HG02759 (cell line): ENCODE measurements at regions not wholly inside any gene's neighbourhood (a gene's known extent, or its start where the extent isn't known, plus 50 kb on each side); places are given as distances from the start of the nearest gene placed in this dataset.

Experiments
- ATAC-seq: cut with Tn5 transposase; IDR thresholded peaks from one replicate; pipeline ENCODE4 v1.9.1; 2021; ENCODE audit warnings: mild to moderate bottlenecking, moderate library complexity; ENCODE audit not compliant: unreplicated experiment

DNA sequence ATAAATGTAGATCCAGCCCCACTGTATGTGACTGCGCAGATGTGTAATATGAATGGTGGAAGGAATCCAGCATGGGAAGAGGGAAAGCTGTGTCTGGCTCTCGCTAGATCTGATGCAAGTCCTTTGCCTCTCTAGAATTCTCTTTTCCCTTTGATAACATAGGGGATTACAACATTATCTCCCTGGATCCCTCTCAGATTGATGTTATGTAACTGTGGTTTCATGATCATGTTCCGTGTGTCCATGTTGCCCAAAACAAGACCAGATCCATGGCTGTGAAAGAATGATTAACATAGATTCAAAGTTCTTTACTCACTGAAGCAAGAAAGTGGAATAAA lies 184.0 kb upstream of the UBL3 start:
- no peak for ATAC-seq

- ATAC-seq: no peak
Measured at GRCh38 chr13:30033681-30034457, 183.5 kb upstream of the UBL3 start.

DNA sequence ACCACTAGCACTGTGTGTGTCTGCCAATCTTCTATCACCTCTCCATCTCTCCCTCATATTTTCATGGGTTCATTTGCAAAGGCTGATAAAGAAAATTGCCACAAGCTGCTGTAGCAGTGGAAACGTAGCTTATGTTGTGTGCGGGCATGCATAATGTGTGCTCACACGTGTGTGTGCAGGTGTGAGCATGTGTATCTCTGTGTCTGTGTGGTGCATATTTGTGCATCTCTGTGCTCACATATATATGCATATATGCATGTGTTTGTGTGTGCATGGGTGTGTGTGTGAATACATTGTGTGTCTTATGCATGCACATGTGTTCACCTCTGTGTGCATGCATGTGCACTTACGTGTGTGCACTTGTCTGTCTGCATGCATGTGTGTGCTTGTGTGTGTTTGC lies 181.8 kb upstream of the UBL3 start:
- no peak for ATAC-seq

GRCh38 chr13:30031488-30031887 lies 181.1 kb upstream of the UBL3 start:
- ATAC-seq: no peak

GRCh38 chr13:30030141-30030750 lies 179.8 kb upstream of the UBL3 start:
- ATAC-seq: no peak

GRCh38 chr13:30027569-30028455 lies 177.4 kb upstream of the UBL3 start:
- no peak for ATAC-seq

DNA sequence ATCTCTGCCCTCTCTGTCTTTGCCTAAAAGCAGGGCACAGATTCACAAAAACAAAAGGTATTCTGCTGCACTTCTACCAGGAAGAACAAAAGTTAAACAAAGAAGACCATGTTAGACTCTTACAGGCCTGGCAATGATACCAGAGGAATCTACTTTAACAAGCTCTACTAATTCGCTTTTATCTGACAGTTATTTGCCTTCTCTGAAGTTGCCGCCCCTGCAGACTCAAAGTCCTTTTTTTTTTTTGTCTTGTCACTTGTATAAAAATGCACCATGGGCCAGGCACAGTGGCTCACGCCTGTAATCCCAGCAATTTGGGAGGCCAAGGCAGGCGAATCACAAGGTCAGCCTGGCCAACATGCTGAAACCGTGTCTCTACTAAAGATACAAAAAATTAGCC lies 176.5 kb upstream of the UBL3 start:
- no peak for ATAC-seq

DNA sequence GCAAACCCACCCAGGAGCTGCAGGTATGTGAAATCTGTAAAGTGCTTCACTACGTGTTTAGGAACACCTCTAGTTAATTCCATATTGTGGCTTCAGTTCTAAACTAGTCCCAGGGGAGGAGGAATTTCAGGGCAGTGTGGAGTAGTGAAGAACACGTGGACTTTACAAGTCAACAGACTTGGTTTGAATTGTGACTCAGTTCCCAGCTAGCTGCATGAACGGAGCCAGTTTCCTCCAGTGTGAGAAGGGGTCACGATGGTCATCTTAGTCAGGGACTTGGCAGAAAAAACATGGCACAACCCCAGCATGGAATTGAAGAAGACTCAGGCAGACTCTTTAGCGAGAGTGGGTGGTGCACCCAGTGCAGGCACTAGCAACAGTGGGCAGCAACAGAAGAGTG lies 175.7 kb upstream of the UBL3 start:
- ATAC-seq: no peak

DNA sequence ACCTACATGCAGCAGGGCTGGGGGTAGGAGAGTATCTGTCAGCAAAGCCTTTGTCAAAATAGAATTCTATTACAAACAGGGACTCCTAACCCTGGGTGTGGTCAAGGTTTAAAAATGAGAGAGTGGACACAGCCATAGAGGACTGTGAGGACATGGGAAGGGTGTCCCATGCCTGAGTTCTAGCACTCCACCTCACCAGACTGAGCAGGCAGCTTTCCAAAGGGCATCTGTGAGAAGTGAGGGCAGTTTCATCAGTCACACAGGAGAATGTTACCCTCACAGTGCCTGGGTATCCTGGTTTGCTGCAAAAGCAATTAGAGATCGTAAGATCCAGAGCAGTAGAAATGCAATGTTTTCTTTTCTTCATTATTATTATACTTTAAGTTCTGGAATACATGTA lies 174.9 kb upstream of the UBL3 start:
- ATAC-seq: no peak

DNA sequence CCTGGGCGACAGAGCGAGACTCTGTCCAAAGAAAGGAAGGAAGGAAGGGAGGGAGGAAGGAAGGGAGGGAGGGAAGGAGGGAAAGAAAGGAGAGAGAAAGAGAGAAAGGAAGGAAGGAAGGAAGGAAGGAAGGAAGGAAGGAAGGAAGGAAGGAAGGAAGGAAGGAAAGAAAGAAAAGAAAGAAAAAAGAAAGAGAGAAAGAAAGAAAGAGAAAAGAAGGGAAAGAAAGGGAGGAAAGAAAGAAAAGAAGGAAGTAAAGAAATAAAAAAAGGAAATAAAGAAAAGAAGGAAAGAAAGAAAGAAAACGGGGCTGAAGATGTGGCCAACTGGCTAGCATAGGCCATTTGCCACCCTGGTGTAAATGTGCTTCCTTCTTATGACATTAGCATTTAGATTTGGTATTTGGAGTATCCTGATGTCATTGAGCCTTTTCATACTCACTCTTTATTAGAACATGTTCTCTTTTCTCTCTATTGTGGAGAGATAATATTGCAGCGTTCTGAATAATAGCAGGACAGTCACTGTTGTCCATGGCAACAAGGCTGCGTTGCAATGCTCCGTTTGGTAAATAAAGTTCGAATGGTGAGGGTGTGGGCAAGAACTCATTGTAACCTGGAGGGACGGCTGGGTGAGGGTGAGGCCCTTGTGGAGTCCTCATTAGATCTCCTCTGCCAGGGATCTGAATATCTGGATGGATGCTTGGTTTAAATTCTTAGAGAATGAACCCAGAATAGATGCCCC lies 173.9 kb upstream of the UBL3 start:
- no peak for ATAC-seq

GRCh38 chr13:30023196-30023895 lies 172.9 kb upstream of the UBL3 start:
- no peak for ATAC-seq

DNA sequence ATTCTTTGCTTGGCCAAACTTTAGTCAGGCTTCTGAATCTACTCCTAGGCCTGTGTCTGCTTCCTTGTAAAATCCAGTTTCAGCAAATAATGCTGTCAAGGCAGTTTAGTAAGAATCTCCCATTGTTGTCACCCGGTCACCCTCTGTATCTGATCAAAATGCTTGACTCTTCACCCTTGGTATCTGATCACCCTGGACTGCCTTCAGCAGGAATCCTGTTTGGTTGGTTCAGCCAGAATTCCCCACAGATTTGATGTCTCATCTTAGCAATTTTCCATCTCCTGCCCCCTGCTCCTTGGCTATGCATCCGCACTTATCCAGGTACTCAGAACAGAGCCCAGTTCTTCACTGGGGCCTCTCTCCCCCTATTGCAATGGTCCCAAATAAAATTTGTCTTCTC lies 172.4 kb upstream of the UBL3 start:
- no peak for ATAC-seq

DNA sequence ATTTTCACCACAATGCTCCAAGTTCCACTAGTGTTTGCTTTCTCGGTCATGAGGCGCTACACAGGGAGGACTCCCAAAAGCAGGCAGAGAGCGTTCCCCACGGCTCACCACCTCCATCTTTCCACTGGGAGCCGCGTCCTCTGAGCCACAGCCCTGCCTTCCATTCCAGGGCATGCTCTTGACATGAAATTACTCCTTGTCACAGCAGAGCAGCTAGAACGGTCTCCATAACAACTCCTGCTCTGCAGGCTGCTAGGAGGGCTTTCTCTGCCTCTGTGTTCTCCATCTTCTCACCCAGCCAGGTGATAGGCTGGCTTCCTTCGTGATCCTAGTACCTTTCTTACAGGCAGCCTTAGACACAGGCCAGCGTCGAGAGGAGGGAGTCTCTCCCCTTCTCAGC lies 171.8 kb upstream of the UBL3 start:
- ATAC-seq: no peak

GRCh38 chr13:30021611-30022010 lies 171.2 kb upstream of the UBL3 start:
- no peak for ATAC-seq

GRCh38 chr13:30020726-30021312 lies 170.4 kb upstream of the UBL3 start:
- ATAC-seq: no peak

DNA sequence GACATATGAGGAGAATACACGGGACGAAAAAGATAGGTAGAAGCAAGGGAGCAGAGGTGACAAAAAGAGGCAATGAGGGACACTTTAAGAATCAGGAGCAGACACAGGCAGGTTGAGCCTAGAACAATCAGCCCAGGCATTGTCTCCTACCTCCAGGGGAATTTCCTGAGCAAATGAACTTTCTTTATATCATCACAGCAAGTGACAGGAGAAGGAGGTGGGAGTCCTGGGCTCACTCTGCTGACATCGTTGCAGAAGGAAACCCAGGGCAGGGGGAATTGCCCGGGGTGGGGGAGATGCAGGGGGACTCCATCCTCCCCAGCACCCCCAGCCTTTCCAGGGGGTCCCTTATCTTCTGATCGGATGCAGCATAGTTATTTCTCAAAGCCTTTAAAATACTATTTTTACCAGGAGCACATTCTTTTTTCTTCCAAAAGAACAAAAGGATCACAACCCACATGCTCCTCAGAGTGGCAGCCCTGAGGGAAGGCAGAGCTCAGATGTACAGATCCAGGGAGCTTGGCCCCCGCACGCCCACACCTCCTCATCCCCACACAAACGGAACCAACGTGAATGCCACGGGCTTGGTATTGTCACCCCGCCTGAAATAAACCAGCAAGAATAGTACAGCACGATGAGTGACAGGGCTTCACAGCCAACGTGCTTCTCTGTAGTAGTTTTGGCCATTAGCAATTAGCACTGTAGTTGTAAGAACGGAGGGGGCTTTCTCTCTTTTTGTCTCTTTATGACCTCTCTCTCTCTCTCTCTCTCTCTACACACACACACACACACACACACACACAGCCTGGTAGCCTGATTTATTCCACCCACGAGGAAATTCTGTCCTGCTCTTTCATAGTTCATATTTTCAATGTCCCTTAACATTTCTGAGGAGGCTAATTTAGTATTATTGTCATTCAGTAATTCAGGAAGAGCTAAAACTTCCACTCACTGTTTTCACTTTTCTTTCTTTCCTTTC lies 169.5 kb upstream of the UBL3 start:
- ATAC-seq: no peak

GRCh38 chr13:30017880-30018279 lies 167.5 kb upstream of the UBL3 start:
- no peak for ATAC-seq

GRCh38 chr13:30016398-30016797 lies 166.0 kb upstream of the UBL3 start:
- no peak for ATAC-seq

DNA sequence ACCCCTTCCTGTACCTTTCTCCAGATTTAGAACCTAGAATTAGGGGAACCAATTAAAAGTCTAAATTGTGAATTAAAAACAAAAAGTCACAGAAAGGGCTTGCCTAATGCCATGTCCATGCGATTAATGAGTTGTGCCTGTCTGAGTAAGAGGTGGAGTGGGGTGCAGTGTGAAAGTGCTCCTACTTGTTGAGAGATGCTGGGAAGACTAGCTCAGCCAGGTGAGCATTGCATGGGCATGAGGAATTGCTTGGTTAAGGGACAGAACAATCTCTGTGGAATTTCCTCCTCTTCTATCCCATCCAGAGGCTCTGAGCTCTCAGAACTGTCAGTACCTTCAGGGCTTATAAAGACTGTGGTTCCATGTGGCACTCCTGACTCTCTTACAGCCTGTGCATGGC lies 159.0 kb upstream of the UBL3 start:
- no peak for ATAC-seq
